ENCODE measurements at regions not wholly inside any gene's neighbourhood (a gene's known extent, or its start where the extent isn't known, plus 50 kb on each side); places are given as distances from the start of the nearest gene placed in this dataset.

DNA sequence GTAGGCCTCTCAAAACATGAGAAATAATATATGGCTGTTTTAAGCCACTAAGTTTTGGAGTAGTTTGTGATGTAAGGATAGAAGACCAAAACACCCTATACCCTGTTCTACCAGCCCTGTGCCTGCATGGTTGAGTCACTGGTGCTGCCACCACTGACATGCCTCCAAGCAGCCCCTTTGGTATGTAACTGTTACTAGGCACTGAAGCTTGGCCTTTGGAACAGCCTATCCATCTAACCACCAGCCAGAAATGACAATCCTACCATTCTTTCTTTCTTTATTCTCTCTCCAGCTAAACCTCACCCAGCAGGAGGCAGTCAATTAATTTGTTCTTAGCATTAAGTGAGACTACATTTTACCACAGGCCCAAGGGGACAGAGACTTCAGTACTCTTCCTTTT lies 240.3 kb downstream of the MSRB3 start (continued):
- TF ChIP-seq, protein P1, sequence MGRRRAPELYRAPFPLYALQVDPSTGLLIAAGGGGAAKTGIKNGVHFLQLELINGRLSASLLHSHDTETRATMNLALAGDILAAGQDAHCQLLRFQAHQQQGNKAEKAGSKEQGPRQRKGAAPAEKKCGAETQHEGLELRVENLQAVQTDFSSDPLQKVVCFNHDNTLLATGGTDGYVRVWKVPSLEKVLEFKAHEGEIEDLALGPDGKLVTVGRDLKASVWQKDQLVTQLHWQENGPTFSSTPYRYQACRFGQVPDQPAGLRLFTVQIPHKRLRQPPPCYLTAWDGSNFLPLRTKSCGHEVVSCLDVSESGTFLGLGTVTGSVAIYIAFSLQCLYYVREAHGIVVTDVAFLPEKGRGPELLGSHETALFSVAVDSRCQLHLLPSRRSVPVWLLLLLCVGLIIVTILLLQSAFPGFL (CRISPR knock-in tag; IDR thresholded peaks at IDR 0.05), result no peak

- ChIA-PET CTCF (ENCODE audit: low intra/inter-chr PET ratio) (no interaction called here), POLR2A (no interaction called here)
- no peak overlapping the region for H3K9ac ChIP-seq (ENCODE audit: insufficient read depth in 1 of 2, low read depth in 2 of 2, low read length in 2 of 2)
- in situ Hi-C loops (cut with MboI), result no loop called here
- H3K27ac ChIP-seq (ENCODE audit: extremely low read depth, low read depth, low read length), result no peak overlapping the region
- no peaks in the 10 kb centered on the region for H3K9me1 ChIP-seq (ENCODE audit: control insufficient read depth, insufficient read depth, low read length)
- H3K4me2 ChIP-seq (ENCODE audit: insufficient read depth, low read length), result no peak overlapping the region
- no peak for ATAC-seq
- no peaks in the 10 kb centered on the region for H3K4me1 ChIP-seq (replicated peaks in 1 of 2; ENCODE audit: control insufficient read depth in 2 of 2, insufficient read depth in 2 of 2, low read length in 2 of 2)
- H3K9me3 ChIP-seq (replicated peaks; ENCODE audit: control insufficient read depth, insufficient read depth, low read depth, low read length), result no peaks in the 10 kb centered on the region
- H2AFZ ChIP-seq (ENCODE audit: low read depth, low read length), result no peak overlapping the region
- 0% methylated on average over 1 of the region's 1 CpG for WGBS (ENCODE audit: insufficient coverage, low coverage, missing lambda C conversion rate)
- no peaks in the 10 kb centered on the region for H4K20me1 ChIP-seq (replicated peaks; ENCODE audit: control insufficient read depth, insufficient read depth, low read length)
- H3K79me2 ChIP-seq (ENCODE audit: control insufficient read depth, insufficient read depth, low read length), result no peaks in the 10 kb centered on the region
- no peaks in the 10 kb centered on the region for H3K27me3 ChIP-seq (ENCODE audit: control insufficient read depth in 2 of 2, insufficient read depth in 2 of 2, low read length in 2 of 2)
- intact Hi-C loops (cut with micrococcal nuclease), result no loop called here
- TF ChIP-seq, protein P2, sequence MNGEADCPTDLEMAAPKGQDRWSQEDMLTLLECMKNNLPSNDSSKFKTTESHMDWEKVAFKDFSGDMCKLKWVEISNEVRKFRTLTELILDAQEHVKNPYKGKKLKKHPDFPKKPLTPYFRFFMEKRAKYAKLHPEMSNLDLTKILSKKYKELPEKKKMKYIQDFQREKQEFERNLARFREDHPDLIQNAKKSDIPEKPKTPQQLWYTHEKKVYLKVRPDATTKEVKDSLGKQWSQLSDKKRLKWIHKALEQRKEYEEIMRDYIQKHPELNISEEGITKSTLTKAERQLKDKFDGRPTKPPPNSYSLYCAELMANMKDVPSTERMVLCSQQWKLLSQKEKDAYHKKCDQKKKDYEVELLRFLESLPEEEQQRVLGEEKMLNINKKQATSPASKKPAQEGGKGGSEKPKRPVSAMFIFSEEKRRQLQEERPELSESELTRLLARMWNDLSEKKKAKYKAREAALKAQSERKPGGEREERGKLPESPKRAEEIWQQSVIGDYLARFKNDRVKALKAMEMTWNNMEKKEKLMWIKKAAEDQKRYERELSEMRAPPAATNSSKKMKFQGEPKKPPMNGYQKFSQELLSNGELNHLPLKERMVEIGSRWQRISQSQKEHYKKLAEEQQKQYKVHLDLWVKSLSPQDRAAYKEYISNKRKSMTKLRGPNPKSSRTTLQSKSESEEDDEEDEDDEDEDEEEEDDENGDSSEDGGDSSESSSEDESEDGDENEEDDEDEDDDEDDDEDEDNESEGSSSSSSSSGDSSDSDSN (IDR thresholded peaks at IDR 0.05; ENCODE audit: borderline replicate concordance in 1 of 2, low read depth in 2 of 2, low read length in 2 of 2), result no peak
- TF ChIP-seq GATAD2A (IDR thresholded peaks at IDR 0.05) (no peak), ZNF121 (CRISPR knock-in tag; conservative IDR thresholded peaks at IDR 0.05) (no peak), ZBTB17 (CRISPR knock-in tag; IDR thresholded peaks at IDR 0.05) (no peak), TBP (optimal IDR thresholded peaks at IDR 0.05; ENCODE audit: low read depth, low read length) (no peak), C11orf30 (IDR thresholded peaks at IDR 0.05; ENCODE audit: low read depth) (no peak), ZNF124 (CRISPR knock-in tag; IDR thresholded peaks at IDR 0.05) (no peak), E4F1 (CRISPR knock-in tag; IDR thresholded peaks at IDR 0.05; ENCODE audit: borderline replicate concordance) (no peak)
- no peaks in the 10 kb centered on the region for H3K36me3 ChIP-seq (ENCODE audit: control insufficient read depth, insufficient read depth, low read length)
- BruUV-seq (replicated peaks), result no TSS peak
- no peak for DNase-seq (ENCODE audit: extremely low read depth in 1 of 4, low spot score in 3 of 4)
- FAIRE-seq, result no peak
- H3K4me3 ChIP-seq, result no peak overlapping the region
These were observed 242.2 kb downstream of the MSRB3 start for GRCh38 chr12:65520658-65521057.
